NCI-H128 (cell line): ENCODE measurements at regions not wholly inside any gene's neighbourhood (a gene's known extent, or its start where the extent isn't known, plus 50 kb on each side); places are given as distances from the start of the nearest gene placed in this dataset.
"Not testable (repeated sequence)": the region's sequence is repeated elsewhere in the genome, so short reads cannot be mapped to it uniquely, and the experiment has no call there.

Source experiments
- DNase-seq: peaks from one replicate; lab custom pipeline; 2025; ENCODE audit not compliant: unreplicated experiment; lab: John Stamatoyannopoulos, UW

DNA sequence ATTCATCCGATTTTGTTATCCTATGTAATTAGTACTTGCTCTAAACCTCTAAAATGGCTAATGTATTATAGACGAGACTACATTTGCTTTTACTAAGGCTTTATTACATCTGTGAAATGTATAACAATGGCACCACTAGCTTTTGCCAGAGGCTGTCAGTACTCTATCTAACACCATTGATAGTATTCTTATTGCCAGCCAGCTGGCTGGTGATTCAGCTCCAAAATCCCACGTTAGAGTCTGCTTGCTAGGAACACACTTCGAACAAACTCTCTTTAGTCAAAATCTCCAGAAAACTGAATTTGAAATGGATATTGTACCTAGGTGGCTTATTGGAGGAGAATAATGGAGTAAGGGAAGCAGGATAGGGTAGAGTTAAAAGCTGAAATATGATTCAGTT is 839.2 kb downstream of the SLC6A15 start:
- no peak for DNase-seq

DNA sequence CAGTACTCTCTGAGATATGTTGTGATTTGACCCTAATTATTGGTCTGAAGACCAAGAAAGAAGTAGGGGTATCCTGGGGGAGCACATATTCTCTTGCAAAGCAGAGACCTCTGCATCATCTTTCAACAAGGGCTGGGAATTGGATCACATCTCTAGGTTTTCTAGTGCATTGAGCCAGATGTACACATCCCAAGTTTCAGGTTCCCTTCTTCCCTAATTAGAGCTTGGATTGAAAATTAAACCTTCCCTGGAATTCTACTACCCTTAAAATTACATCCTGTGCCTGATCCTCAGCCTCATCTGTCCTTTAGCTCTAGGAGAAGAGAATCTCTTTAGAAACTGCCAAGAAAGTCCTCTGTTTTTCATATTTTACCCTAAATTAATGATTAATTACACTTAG is 839.6 kb downstream of the SLC6A15 start:
- DNase-seq: no peak

GRCh38 chr12:84070292-84070691 is 842.3 kb downstream of the SLC6A15 start:
- no peak for DNase-seq

GRCh38 chr12:84069699-84070098 is 842.9 kb downstream of the SLC6A15 start:
- DNase-seq: no peak

DNA sequence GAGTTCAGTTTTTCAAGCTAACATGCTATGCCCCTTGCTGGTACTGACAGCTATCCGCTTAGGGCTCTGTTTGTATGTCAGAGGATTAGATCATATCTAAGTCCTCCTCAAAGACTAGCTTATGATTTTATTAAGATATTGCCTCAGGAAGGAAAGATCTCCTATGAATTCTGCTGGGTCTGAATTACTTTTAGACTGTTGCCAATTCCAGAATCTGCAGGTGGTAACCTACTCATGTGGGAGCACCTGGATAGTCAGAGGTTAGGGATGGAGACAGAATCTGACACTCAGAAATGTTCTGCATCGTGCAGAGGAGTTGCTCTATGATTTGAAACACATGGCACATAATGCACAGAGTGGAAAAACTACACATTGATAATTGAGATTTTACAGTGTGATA is 843.4 kb downstream of the SLC6A15 start:
- no peak for DNase-seq

DNA sequence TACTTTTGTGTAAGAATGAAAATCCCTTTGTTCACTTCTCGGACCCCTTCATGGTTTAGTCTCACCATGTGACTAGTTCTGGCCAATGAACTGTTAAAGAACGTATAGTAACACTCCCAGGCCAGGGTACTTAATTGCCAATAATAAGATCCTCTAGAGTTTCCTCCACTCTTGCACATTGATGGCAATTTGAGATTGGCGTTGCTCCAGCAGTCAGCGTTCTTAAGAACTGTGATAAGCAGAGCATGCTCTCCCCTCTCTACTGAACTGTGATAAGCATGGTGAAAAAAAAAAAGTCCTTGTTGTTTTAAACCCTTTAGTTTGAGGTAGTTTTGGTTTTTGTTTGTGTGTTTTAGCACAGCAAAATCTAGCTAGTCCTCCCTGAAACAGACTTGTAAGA is 854.5 kb downstream of the SLC6A15 start:
- peak; percentile 44 for DNase-seq

DNA sequence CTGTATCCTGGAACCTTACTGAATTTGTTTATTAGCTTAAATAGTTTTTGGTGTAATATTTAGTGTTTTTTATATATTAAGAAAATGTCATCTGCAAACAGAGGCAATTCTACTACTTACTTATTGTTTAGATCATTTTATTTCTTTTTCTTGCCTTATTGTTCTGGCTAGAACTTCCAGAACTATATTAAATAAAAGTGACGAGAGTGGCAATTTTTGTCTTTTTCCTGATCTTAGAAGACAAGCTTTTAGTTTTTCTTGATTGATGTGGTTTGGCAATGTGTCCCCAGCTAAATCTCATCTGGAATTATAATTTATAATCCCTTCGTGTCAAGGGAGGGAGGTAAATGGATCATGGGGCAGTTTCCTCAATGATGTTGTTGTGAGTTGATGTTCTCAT is 857.8 kb downstream of the SLC6A15 start:
- no peak for DNase-seq

DNA sequence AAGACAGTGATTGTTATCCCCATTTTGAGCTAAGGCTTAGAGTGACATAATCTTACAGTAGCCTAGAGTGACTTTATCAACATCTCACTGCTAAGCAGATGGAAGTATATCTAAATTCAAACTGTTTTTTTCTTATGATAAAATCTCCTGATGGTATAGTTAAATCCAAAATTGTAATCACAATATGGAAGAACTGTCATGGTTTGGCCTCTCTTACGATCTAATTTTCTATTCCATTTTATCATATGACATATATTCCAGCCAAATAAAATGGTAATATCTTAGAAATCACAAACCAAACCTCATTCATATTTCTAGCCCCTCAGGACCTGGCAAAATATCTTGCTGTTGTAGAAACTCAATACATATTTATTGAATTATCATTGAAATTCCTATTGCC is 864.7 kb downstream of the SLC6A15 start:
- no peak for DNase-seq

- no peak for DNase-seq
Measured at GRCh38 chr12:84046859-84047258, 865.7 kb downstream of the SLC6A15 start.

- DNase-seq: no peak
Measured at GRCh38 chr12:84043355-84043754, 869.2 kb downstream of the SLC6A15 start.

GRCh38 chr12:84038242-84038641 is 874.4 kb downstream of the SLC6A15 start:
- no peak for DNase-seq

GRCh38 chr12:84036912-84037311 is 875.7 kb downstream of the SLC6A15 start:
- no peak for DNase-seq

GRCh38 chr12:84035766-84036165 is 876.8 kb downstream of the SLC6A15 start:
- no peak for DNase-seq

DNA sequence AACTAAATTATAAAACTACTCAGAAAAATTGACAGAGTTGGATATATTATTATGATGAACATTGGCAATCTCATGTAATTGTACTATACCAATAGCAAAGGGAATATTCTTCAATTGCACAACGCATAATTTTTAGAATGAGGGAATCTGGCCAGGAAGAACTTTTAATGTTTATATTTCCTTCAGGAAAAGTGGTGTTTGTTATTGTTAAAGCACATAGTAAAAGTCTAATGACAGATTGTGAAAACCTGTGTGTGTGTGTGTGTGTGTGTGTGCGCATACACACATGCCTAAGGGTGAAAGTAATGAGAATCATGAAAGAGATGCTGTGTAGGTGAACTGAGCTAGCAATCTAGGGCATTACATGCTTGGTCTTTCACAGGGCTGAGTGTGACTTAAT is 877.7 kb downstream of the SLC6A15 start:
- DNase-seq: no peak

DNA sequence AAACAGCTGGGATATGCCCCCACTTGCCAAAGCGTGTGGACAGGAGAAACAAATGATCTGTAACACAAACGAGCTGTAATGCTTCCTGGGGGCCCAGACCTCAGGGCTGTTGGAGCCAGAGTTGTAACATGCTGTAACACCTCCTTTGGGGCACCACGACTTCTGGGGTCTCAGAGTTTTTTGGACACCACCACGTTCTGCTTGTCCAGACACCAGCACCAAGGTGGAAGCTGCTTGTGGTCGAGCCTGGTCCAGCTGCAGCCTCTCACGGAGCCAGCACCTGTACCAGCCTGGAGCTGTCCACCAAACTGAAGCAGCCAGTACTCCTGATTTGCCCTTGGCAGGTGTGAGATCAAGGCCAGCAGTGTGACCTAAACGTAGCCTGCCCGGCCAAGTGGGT is 879.4 kb downstream of the SLC6A15 start:
- DNase-seq: no peak

DNA sequence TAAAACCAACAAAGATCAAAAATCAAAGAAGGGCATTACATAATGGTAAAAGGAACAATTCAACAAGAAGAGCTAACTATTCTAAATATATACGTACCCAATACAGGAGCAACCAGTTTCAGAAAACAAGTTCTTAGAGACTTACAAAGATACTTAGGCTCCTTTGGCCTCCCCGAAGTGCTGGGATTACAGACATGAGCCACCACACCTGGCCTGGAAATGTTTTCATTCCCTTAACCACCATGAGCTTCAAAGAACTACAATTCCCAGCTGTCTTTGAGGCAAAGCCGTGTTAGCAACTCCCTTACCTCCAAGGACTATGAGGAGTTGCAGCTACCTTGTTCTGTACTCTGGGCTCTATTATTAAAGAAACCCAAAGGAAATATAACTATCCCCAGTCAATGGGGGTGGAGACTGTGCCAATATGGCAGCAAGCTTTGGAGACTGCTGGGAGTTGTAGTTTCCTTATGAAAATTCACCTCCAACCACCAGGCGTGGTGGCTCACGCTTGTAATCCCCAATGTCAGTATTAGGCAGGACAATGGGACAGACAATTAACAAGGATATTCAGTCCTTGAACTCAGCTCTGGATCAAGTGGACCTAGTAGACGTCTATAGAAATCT is 893.9 kb downstream of the SLC6A15 start:
- DNase-seq: not testable (repeated sequence)

DNA sequence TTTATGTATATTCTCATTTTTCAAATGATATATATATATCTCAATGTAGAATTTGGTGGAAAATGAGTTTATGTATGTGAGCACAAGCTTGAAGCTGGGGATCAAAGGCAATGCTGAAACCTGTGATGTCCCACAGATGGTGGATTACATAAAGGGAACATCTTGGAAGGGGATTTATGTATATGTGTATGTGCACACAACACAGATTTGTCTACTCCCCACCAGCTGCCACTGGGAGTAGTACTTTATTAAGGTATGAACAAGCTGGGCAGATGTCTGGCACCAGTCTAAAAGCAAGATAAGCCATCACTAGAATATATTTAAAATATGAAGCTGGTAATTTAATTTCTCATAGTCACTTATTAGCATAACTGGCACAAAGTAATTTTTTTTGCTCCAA is 895.6 kb downstream of the SLC6A15 start:
- no peak for DNase-seq

DNA sequence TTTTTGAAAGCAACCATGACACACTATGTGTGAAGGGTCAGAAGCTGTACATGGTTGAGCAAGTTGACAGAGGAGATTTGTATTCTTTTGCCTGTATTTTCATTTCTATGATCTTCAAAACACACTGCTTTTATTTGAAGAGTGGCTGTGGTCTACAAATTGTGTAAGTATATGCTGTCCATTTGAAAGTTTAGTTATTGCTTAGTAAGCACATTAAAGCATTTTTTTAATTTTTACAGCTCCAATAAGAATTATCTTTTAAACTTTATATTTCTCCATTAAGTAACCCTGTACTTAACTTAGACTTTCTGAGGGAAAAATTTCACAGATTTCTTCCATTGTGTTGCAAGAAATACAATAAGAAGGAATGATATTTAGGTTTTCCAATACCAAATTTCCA is 915.2 kb downstream of the SLC6A15 start:
- DNase-seq: no peak

- DNase-seq: no peak
Measured at GRCh38 chr12:83996671-83997070, 915.9 kb downstream of the SLC6A15 start.

GRCh38 chr12:83985084-83985483 is 927.5 kb downstream of the SLC6A15 start:
- DNase-seq: no peak

DNA sequence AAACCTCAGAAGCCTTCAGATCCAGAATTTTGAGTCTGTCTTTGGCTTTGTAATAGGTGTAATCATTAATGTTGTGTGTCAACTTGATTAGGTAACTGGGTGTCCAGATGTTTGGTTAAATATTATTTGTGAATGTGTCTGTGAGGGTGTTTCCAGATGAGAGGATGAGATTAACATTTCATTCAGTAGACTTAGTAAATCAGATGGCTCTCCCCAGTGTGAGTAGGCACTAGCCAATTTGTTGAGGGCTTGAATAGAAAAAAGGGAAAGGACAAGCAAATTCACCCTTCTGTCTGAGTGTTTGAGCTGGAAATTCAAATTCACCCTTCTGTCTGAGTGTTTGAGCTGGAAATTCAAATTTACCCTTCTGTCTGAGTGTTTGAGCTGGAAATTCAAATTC is 932.2 kb downstream of the SLC6A15 start:
- DNase-seq: no peak

- DNase-seq: no peak
Measured at GRCh38 chr12:83979785-83980184, 932.8 kb downstream of the SLC6A15 start.

- DNase-seq: no peak
Measured at GRCh38 chr12:83971781-83972180, 940.8 kb downstream of the SLC6A15 start.

GRCh38 chr12:83960767-83961166 is 951.8 kb downstream of the SLC6A15 start:
- no peak for DNase-seq
